ENCODE measurements at regions not wholly inside any gene's neighbourhood (a gene's known extent, or its start where the extent isn't known, plus 50 kb on each side); places are given as distances from the start of the nearest gene placed in this dataset.

- DNase-seq (ENCODE audit: low read depth, low spot score) (no peak), FAIRE-seq (no peak)
- no TSS peak for BruUV-seq (replicated peaks)
- dilution Hi-C loops (cut with MboI; ENCODE audit: extremely low pct_ligation_motif_present, low sequenced_read_pairs) (no loop called here), intact Hi-C loops (cut with micrococcal nuclease) (no loop called here)
- Histone ChIP-seq H3K9me1 (replicated peaks; ENCODE audit: control insufficient read depth, extremely low read depth, insufficient read depth, low read length) (no peaks in the 10 kb centered on the region), H2AFZ (ENCODE audit: low read depth, low read length) (no peak overlapping the region), H3K9ac (replicated peaks; ENCODE audit: extremely low read depth, insufficient read depth, low read length) (no peak overlapping the region), H3K4me2 (ENCODE audit: insufficient read depth, low read length) (no peak overlapping the region), H3K4me3 (replicated peaks in 1 of 3; ENCODE audit: insufficient read depth in 1 of 3, low read depth in 1 of 3, low read length in 3 of 3) (no peak overlapping the region), H3K36me3 (ENCODE audit: control insufficient read depth in 2 of 2, extremely low read depth in 1 of 2, insufficient read depth in 2 of 2, low read length in 2 of 2) (no peaks in the 10 kb centered on the region), H3K27me3 (ENCODE audit: control insufficient read depth in 2 of 2, insufficient read depth in 2 of 2, low read length in 2 of 2) (no peaks in the 10 kb centered on the region), H3K27ac (ENCODE audit: insufficient read depth, low read depth, low read length) (no peak overlapping the region), H3K9me3 (replicated peaks; ENCODE audit: control insufficient read depth, insufficient read depth, low read length) (no peaks in the 10 kb centered on the region), H4K20me1 (replicated peaks; ENCODE audit: control insufficient read depth, extremely low read depth, insufficient read depth, low read length) (no peaks in the 10 kb centered on the region), H3K4me1 (ENCODE audit: control insufficient read depth, extremely low read depth, insufficient read depth, low read length) (no peaks in the 10 kb centered on the region), H3K79me2 (ENCODE audit: control insufficient read depth, insufficient read depth, low read length) (no peaks in the 10 kb centered on the region)
- CTCF ChIA-PET, result no interaction called here
- TF ChIP-seq MYC (IDR thresholded peaks at IDR 0.05; ENCODE audit: low read depth, low read length), result no peak
- no peak for TF ChIP-seq GATA2 (IDR thresholded peaks at IDR 0.05; ENCODE audit: insufficient read depth, insufficient read length, low read depth, low read length)
- TF ChIP-seq FOS (IDR thresholded peaks at IDR 0.05; ENCODE audit: borderline replicate concordance, insufficient read depth, low read length), result no peak
- TF ChIP-seq JUN (IDR thresholded peaks at IDR 0.05; ENCODE audit: borderline replicate concordance, insufficient read depth, insufficient read length, low read depth), result no peak
- TF ChIP-seq POLR2AphosphoS5 (IDR thresholded peaks at IDR 0.05; ENCODE audit: insufficient read depth, low read depth, low read length), result no peak
- no peak for TF ChIP-seq EZH2 (IDR thresholded peaks at IDR 0.05; ENCODE audit: borderline replicate concordance, low read depth, low read length, severe bottlenecking)
- TF ChIP-seq, protein P1, sequence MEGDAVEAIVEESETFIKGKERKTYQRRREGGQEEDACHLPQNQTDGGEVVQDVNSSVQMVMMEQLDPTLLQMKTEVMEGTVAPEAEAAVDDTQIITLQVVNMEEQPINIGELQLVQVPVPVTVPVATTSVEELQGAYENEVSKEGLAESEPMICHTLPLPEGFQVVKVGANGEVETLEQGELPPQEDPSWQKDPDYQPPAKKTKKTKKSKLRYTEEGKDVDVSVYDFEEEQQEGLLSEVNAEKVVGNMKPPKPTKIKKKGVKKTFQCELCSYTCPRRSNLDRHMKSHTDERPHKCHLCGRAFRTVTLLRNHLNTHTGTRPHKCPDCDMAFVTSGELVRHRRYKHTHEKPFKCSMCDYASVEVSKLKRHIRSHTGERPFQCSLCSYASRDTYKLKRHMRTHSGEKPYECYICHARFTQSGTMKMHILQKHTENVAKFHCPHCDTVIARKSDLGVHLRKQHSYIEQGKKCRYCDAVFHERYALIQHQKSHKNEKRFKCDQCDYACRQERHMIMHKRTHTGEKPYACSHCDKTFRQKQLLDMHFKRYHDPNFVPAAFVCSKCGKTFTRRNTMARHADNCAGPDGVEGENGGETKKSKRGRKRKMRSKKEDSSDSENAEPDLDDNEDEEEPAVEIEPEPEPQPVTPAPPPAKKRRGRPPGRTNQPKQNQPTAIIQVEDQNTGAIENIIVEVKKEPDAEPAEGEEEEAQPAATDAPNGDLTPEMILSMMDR (IDR thresholded peaks at IDR 0.05; ENCODE audit: extremely low read depth in 1 of 2, insufficient read depth in 1 of 2, low read depth in 1 of 2, low read length in 2 of 2), result no peak
- no peak for TF ChIP-seq POLR2A (IDR thresholded peaks at IDR 0.05; ENCODE audit: low read depth, low read length)
- no peak for TF ChIP-seq MAX (IDR thresholded peaks at IDR 0.05; ENCODE audit: insufficient read depth, insufficient read length)
- POLR2A ChIA-PET, result no interaction called here
Measured at GRCh38 chr7:156590212-156590611, 50.4 kb upstream of the RNF32 start.
